Endothelial cell of umbilical vein (primary cell): ENCODE measurements at regions not wholly inside any gene's neighbourhood (a gene's known extent, or its start where the extent isn't known, plus 50 kb on each side); places are given as distances from the start of the nearest gene placed in this dataset.

Source experiments
- BruUV-seq: library from RNA; stranded (reverse); fragments of 400-500 nt; replicated peaks from 2 replicates; lab custom pipeline; 2021; lab: Mats Ljungman, UMichigan
- CTCF ChIA-PET: fragments of 300-600, 350-600 bp; sonication (Branson Sonifier 250); formaldehyde crosslinking; loops from one replicate; lab custom pipeline; 2021; ENCODE audit warnings: antibody characterized with exemption, inconsistent platforms; lab: Charles Lee
- POLR2A ChIA-PET: fragments of 300-600, 350-600 bp; sonication (Branson Sonifier 250); formaldehyde crosslinking; loops from one replicate; lab custom pipeline; 2021; ENCODE audit warnings: antibody characterized with exemption, inconsistent platforms; lab: Charles Lee
- DNase-seq: peaks from one replicate; pipeline ENCODE4 v3.0.0-alpha.2; 2011; ENCODE audit warnings: low read depth, low spot score
- FAIRE-seq: peaks from 2 replicates; lab custom pipeline; 2011; peaks lifted over from hg19 to GRCh38; lab: Jason Lieb, UNC
- H2AFZ ChIP-seq: 2 replicates; pipeline ENCODE4 v1.6.0; 2012; ENCODE audit warnings: low read depth, low read length, control low read depth, inconsistent platforms
- H3K27ac ChIP-seq: 2 replicates; pipeline ENCODE4 v1.5.1; 2011; ENCODE audit warnings: low read depth, mild to moderate bottlenecking, control low read depth, low read length, moderate library complexity; ENCODE audit not compliant: insufficient read depth
- H3K27me3 ChIP-seq, 2 experiments: 2 replicates each; pipeline versions ENCODE4 v1.6.0 to v1.6.1; 2011; ENCODE audit warnings: low read length in 2 of 2, mixed read lengths in 1 of 2; ENCODE audit not compliant: control insufficient read depth in 2 of 2, insufficient read depth in 2 of 2
- H3K36me3 ChIP-seq, 2 experiments: 2 replicates in 1 of 2; 3 replicates in 1 of 2; pipeline ENCODE4 v1.5.1; 2011; ENCODE audit warnings: low read length in 2 of 2, mild to moderate bottlenecking in 1 of 2, moderate library complexity in 1 of 2; ENCODE audit not compliant: control insufficient read depth in 2 of 2, insufficient read depth in 2 of 2; ENCODE audit errors: extremely low read depth in 1 of 2
- H3K4me1 ChIP-seq: 3 replicates; pipeline ENCODE4 v1.5.1; 2011; ENCODE audit warnings: mild to moderate bottlenecking, low read length; ENCODE audit not compliant: control insufficient read depth, insufficient read depth; ENCODE audit errors: extremely low read depth
- H3K4me2 ChIP-seq: 2 replicates; pipeline ENCODE4 v1.6.1; 2011; ENCODE audit warnings: low read length, control low read depth, mixed read lengths; ENCODE audit not compliant: insufficient read depth
- H3K4me3 ChIP-seq, 3 experiments: fragments of 200-600 bp in 1 of 3; sonication (generic), shearing (Covaris generic) in 1 of 3; replicated peaks in 1 of 3; 2 replicates each; pipeline ENCODE4 v1.5.1; 2011 to 2016; ENCODE audit warnings: control low read depth in 3 of 3, low read length in 3 of 3, mild to moderate bottlenecking in 2 of 3, inconsistent platforms in 1 of 3, low read depth in 1 of 3, moderate library complexity in 1 of 3; ENCODE audit not compliant: insufficient read depth in 1 of 3
- H3K79me2 ChIP-seq: 2 replicates; pipeline ENCODE4 v1.6.0; 2012; ENCODE audit warnings: low read length, inconsistent platforms; ENCODE audit not compliant: control insufficient read depth, insufficient read depth
- H3K9ac ChIP-seq: replicated peaks from 2 replicates; pipeline ENCODE3; 2011; ENCODE audit warnings: low read length, control low read depth; ENCODE audit not compliant: insufficient read depth; ENCODE audit errors: extremely low read depth
- H3K9me1 ChIP-seq: replicated peaks from 3 replicates; pipeline ENCODE4 v1.6.0; 2011; ENCODE audit warnings: mild to moderate bottlenecking, low read length; ENCODE audit not compliant: control insufficient read depth, insufficient read depth; ENCODE audit errors: extremely low read depth
- H3K9me3 ChIP-seq: replicated peaks from 2 replicates; pipeline ENCODE4 v1.5.1; 2012; ENCODE audit warnings: low read length, inconsistent platforms; ENCODE audit not compliant: control insufficient read depth, insufficient read depth
- H4K20me1 ChIP-seq: replicated peaks from 2 replicates; pipeline ENCODE3; 2011; ENCODE audit warnings: mild to moderate bottlenecking, low read length; ENCODE audit not compliant: control insufficient read depth, insufficient read depth; ENCODE audit errors: extremely low read depth
- EZH2 ChIP-seq: IDR thresholded peaks from 2 replicates; pipeline ENCODE4 v1.6.1; 2012; ENCODE audit warnings: borderline replicate concordance, low read depth, mild to moderate bottlenecking, moderate library complexity, low read length, inconsistent platforms; ENCODE audit not compliant: severe bottlenecking
- FOS ChIP-seq: IDR thresholded peaks from 2 replicates; pipeline ENCODE4 v1.6.1; 2011; ENCODE audit warnings: mild to moderate bottlenecking, low read length, moderate library complexity, borderline replicate concordance; ENCODE audit not compliant: insufficient read depth
- GATA2 ChIP-seq: IDR thresholded peaks from 2 replicates; pipeline ENCODE4 v1.7.0; 2011; ENCODE audit warnings: low read depth, mild to moderate bottlenecking, moderate library complexity, mixed read lengths, low read length; ENCODE audit not compliant: insufficient read length, insufficient read depth
- JUN ChIP-seq: IDR thresholded peaks from 2 replicates; pipeline ENCODE4 v1.6.1; 2011; ENCODE audit warnings: borderline replicate concordance, low read depth; ENCODE audit not compliant: insufficient read length, insufficient read depth
- MYC ChIP-seq: IDR thresholded peaks from one replicate; pipeline ENCODE4 v1.6.1; 2011; ENCODE audit warnings: mild to moderate bottlenecking, low read depth, low read length
- POLR2A ChIP-seq: IDR thresholded peaks from 2 replicates; pipeline ENCODE4 v1.6.1; 2012; ENCODE audit warnings: low read depth, mild to moderate bottlenecking, control low read depth, low read length
- POLR2AphosphoS5 ChIP-seq: IDR thresholded peaks from 2 replicates; pipeline ENCODE4 v1.6.1; 2012; ENCODE audit warnings: low read depth, mild to moderate bottlenecking, control low read depth, low read length, moderate library complexity; ENCODE audit not compliant: insufficient read depth
- dilution Hi-C: fragments of 300-500 bp; cut with MboI; formaldehyde crosslinking; loops from one replicate; pipeline ENCODE4 v1.15.0; 2019; ENCODE audit warnings: low sequenced_read_pairs; ENCODE audit not compliant: extremely low pct_ligation_motif_present
- intact Hi-C: fragments of 100-400 bp; cut with micrococcal nuclease; formaldehyde crosslinking; loops from one replicate; pipeline ENCODE4 v1.10.0; 2022
- TF ChIP-seq, protein P1 (sequence below): IDR thresholded peaks from 2 replicates; pipeline ENCODE4 v1.6.1; 2011; ENCODE audit not compliant: insufficient read depth, insufficient read length
- TF ChIP-seq, protein P2 (sequence below), 2 donors: IDR thresholded peaks; 1 replicate in 1 of 2; 2 replicates in 1 of 2; pipeline ENCODE4 v1.5.1; 2011; ENCODE audit warnings: low read length in 2 of 2, mild to moderate bottlenecking in 2 of 2, moderate library complexity in 2 of 2, control low read depth in 1 of 2, inconsistent platforms in 1 of 2, low read depth in 1 of 2; ENCODE audit not compliant: insufficient read depth in 1 of 2; ENCODE audit errors: extremely low read depth in 1 of 2

DNA sequence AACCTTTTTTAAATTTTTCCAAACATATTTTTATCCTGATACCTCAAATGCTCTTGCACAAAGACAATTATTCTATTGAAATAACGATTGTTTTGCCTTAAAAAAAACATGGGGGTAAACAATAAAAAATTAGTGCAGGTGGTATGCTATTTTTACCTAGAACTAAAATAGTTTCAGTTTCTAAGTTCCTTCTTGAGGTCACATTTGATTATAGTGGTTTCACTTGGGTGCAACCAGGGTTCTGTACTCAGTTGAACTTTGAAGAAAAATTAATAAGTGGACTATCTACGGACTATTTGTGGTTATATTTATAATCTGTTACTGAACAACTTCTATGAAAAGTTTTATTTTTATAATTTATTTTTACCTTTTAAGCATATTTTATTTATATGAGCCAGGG lies 387.1 kb upstream of the IZUMO3 start:
- no peaks in the 10 kb centered on the region for H3K79me2 ChIP-seq
- H3K27me3 ChIP-seq, result no peaks in the 10 kb centered on the region
- FAIRE-seq (no peak), DNase-seq (no peak)
- H3K9me3 ChIP-seq, result peaks cover 2% of the 10 kb centered on the region
- no peaks in the 10 kb centered on the region for H4K20me1 ChIP-seq
- no peak overlapping the region for H3K4me3 ChIP-seq
- intact Hi-C loops, result no loop called here
- ChIA-PET CTCF (no interaction called here), POLR2A (no interaction called here)
- no peak overlapping the region for H3K27ac ChIP-seq
- TF ChIP-seq MYC, result no peak
- TF ChIP-seq FOS, result no peak
- TF ChIP-seq EZH2, result no peak
- TF ChIP-seq, protein P1, sequence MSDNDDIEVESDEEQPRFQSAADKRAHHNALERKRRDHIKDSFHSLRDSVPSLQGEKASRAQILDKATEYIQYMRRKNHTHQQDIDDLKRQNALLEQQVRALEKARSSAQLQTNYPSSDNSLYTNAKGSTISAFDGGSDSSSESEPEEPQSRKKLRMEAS, result no peak
- no peak for TF ChIP-seq JUN
- TF ChIP-seq, protein P2, sequence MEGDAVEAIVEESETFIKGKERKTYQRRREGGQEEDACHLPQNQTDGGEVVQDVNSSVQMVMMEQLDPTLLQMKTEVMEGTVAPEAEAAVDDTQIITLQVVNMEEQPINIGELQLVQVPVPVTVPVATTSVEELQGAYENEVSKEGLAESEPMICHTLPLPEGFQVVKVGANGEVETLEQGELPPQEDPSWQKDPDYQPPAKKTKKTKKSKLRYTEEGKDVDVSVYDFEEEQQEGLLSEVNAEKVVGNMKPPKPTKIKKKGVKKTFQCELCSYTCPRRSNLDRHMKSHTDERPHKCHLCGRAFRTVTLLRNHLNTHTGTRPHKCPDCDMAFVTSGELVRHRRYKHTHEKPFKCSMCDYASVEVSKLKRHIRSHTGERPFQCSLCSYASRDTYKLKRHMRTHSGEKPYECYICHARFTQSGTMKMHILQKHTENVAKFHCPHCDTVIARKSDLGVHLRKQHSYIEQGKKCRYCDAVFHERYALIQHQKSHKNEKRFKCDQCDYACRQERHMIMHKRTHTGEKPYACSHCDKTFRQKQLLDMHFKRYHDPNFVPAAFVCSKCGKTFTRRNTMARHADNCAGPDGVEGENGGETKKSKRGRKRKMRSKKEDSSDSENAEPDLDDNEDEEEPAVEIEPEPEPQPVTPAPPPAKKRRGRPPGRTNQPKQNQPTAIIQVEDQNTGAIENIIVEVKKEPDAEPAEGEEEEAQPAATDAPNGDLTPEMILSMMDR (IDR thresholded peaks at IDR 0.05; ENCODE audit: extremely low read depth in 1 of 2, insufficient read depth in 1 of 2, low read depth in 1 of 2, low read length in 2 of 2), result no peak
- TF ChIP-seq POLR2AphosphoS5, result no peak
- no peak for TF ChIP-seq POLR2A
- no peak for TF ChIP-seq GATA2
- no peaks in the 10 kb centered on the region for H3K4me1 ChIP-seq
- BruUV-seq, result no TSS peak
- no peak overlapping the region for H3K4me2 ChIP-seq
- no peak overlapping the region for H2AFZ ChIP-seq
- H3K9ac ChIP-seq, result no peak overlapping the region
- no peaks in the 10 kb centered on the region for H3K9me1 ChIP-seq
- H3K36me3 ChIP-seq, result no peaks in the 10 kb centered on the region
- dilution Hi-C loops, result no loop called here
